Choroid plexus epithelial cell (primary cell): ENCODE measurements at regions not wholly inside any gene's neighbourhood (a gene's known extent, or its start where the extent isn't known, plus 50 kb on each side); places are given as distances from the start of the nearest gene placed in this dataset.

ENCODE experiments used
- DNase-seq: peaks from one replicate; pipeline ENCODE4 v3.0.0-alpha.2; 2010; ENCODE audit warnings: low read depth
- H3K4me3 ChIP-seq: 2 replicates; pipeline ENCODE4 v1.5.1; 2011; ENCODE audit warnings: low read depth, mild to moderate bottlenecking, control low read depth, low read length, moderate library complexity
- TF ChIP-seq, protein P1 (sequence below): conservative IDR thresholded peaks from 2 replicates; pipeline ENCODE4 v1.5.1; 2011; ENCODE audit warnings: low read depth, mild to moderate bottlenecking, control low read depth, inconsistent platforms, low read length, moderate library complexity

GRCh38 chr20:48212806-48213509 is 427.7 kb upstream of the SULF2 start:
- TF ChIP-seq, protein P1, sequence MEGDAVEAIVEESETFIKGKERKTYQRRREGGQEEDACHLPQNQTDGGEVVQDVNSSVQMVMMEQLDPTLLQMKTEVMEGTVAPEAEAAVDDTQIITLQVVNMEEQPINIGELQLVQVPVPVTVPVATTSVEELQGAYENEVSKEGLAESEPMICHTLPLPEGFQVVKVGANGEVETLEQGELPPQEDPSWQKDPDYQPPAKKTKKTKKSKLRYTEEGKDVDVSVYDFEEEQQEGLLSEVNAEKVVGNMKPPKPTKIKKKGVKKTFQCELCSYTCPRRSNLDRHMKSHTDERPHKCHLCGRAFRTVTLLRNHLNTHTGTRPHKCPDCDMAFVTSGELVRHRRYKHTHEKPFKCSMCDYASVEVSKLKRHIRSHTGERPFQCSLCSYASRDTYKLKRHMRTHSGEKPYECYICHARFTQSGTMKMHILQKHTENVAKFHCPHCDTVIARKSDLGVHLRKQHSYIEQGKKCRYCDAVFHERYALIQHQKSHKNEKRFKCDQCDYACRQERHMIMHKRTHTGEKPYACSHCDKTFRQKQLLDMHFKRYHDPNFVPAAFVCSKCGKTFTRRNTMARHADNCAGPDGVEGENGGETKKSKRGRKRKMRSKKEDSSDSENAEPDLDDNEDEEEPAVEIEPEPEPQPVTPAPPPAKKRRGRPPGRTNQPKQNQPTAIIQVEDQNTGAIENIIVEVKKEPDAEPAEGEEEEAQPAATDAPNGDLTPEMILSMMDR = no peak
- no peak for DNase-seq
- H3K4me3 ChIP-seq = no peak overlapping the region

DNA sequence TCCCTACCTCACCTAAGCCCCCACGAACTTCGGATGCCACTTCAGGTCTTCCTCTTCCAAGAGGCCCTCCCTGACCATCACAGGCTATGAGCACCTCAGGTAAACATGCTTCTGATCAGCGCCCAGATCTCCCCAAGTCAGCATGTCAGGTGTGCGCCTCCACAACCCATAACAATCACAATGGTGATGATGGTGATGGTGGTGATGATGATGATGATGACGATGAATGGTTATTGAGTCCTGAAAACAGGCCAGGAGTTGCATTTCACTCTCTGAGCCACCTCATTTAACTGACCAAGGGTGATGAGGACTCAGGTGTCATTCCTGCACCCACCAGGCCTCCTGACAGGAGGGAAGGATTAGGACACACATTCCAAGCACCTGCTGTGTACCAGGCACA is 426.6 kb upstream of the SULF2 start:
- DNase-seq = no peak
- no peak overlapping the region for H3K4me3 ChIP-seq
- TF ChIP-seq, protein P1 = no peak

- no peak overlapping the region for H3K4me3 ChIP-seq
- TF ChIP-seq, protein P1 = no peak
- no peak for DNase-seq
Measured at GRCh38 chr20:48211238-48211637, 426.0 kb upstream of the SULF2 start.

- TF ChIP-seq, protein P1 = no peak
- no peak overlapping the region for H3K4me3 ChIP-seq
- no peak for DNase-seq
Measured at GRCh38 chr20:48210111-48211027, 425.1 kb upstream of the SULF2 start.

DNA sequence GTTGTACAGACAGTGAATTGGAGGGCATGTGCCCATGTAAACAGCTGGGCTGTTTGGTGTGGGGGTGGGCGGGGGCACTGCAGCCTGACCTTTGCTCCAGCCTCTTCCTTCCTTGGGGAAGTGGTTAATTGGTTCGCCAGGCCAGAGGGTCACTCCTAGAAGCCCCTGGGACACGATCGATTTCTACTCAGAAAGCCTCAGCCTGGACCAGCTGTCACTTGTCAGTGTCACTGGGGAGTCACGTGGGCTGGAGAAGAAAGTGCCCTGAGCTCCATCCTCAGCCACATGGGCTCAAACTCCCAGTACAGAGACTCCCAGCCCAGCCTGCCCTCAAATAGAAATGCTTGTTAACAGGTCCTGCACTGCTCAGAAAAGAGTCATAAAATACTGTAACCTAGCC is 423.8 kb upstream of the SULF2 start:
- no peak overlapping the region for H3K4me3 ChIP-seq
- DNase-seq = no peak

GRCh38 chr20:48208176-48208575 is 422.9 kb upstream of the SULF2 start:
- TF ChIP-seq, protein P1 = no peak

More for the DNA sequence above, 423.8 kb upstream of the SULF2 start:
- TF ChIP-seq, protein P1 = no peak

More at GRCh38 chr20:48208176-48208575, 422.9 kb upstream of the SULF2 start:
- no peak overlapping the region for H3K4me3 ChIP-seq
- DNase-seq = no peak
